B cell (primary cell): ENCODE measurements at regions not wholly inside any gene's neighbourhood (a gene's known extent, or its start where the extent isn't known, plus 50 kb on each side); places are given as distances from the start of the nearest gene placed in this dataset.
"Not testable (repeated sequence)": the region's sequence is repeated elsewhere in the genome, so short reads cannot be mapped to it uniquely, and the experiment has no call there.

Experiments used
- EZH2 ChIP-seq: IDR thresholded peaks from 2 replicates; pipeline ENCODE4 v1.6.1; 2012; ENCODE audit warnings: borderline replicate concordance, low read depth, mild to moderate bottlenecking, moderate library complexity, low read length; ENCODE audit not compliant: insufficient read depth, poor library complexity, severe bottlenecking
- TF ChIP-seq, protein P1 (sequence below): fragments of 200-600 bp; IDR thresholded peaks from one replicate; pipeline ENCODE4 v1.8.0; 2022; ENCODE audit warnings: antibody characterized with exemption, mild to moderate bottlenecking

DNA sequence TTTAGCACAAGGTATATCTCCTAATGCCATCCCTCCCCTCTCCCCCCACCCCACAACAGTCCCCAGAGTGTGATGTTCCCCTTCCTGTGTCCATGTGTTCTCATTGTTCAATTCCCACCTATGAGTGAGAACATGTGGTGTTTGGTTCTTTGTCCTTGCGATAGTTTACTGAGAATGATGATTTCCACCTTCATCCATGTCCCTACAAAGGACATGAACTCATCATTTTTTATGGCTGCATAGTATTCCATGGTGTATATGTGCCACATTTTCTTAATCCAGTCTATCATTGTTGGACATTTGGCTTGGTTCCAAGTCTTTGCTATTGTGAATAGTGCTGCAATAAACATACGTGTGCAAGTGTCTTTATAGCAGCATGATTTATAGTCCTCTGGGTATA is 327.0 kb upstream of the FAM78B start:
- TF ChIP-seq, protein P1, sequence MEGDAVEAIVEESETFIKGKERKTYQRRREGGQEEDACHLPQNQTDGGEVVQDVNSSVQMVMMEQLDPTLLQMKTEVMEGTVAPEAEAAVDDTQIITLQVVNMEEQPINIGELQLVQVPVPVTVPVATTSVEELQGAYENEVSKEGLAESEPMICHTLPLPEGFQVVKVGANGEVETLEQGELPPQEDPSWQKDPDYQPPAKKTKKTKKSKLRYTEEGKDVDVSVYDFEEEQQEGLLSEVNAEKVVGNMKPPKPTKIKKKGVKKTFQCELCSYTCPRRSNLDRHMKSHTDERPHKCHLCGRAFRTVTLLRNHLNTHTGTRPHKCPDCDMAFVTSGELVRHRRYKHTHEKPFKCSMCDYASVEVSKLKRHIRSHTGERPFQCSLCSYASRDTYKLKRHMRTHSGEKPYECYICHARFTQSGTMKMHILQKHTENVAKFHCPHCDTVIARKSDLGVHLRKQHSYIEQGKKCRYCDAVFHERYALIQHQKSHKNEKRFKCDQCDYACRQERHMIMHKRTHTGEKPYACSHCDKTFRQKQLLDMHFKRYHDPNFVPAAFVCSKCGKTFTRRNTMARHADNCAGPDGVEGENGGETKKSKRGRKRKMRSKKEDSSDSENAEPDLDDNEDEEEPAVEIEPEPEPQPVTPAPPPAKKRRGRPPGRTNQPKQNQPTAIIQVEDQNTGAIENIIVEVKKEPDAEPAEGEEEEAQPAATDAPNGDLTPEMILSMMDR, result not testable (repeated sequence)
- TF ChIP-seq EZH2, result not testable (repeated sequence)
